ENCODE measurements at regions not wholly inside any gene's neighbourhood (a gene's known extent, or its start where the extent isn't known, plus 50 kb on each side); places are given as distances from the start of the nearest gene placed in this dataset.

- Histone ChIP-seq H3K79me2 (ENCODE audit: control insufficient read depth in 1 of 2, insufficient read depth in 2 of 2, low read length in 2 of 2) (no peaks in the 10 kb centered on the region), H2BK20ac (ENCODE audit: low read length) (no peak overlapping the region), H3K4me1 (replicated peaks in 1 of 4; ENCODE audit: control insufficient read depth in 3 of 4, insufficient read depth in 4 of 4, low read length in 3 of 4) (peaks cover 0 to 10% (median 2%) of the 10 kb centered on the region in 4 experiments; a peak in 5 of 7 replicates), H3K4me3 (ENCODE audit: extremely low read depth in 1 of 4, insufficient read depth in 2 of 4, low read depth in 3 of 4, low read length in 4 of 4) (no peak overlapping the region), H3K79me1 (ENCODE audit: low read depth, low read length) (no peaks in the 10 kb centered on the region), H4K91ac (replicated peaks; ENCODE audit: insufficient read length, low read length) (no peak overlapping the region), H4K8ac (ENCODE audit: extremely low read depth, insufficient read depth, low read length) (no peak overlapping the region; the same call in 1 of the 2 replicates), H4K5ac (ENCODE audit: insufficient read length, low read depth, low read length) (no peak overlapping the region), H3K4ac (replicated peaks; ENCODE audit: insufficient read length, low read depth, low read length) (no peak overlapping the region), H2BK5ac (ENCODE audit: low read depth, low read length) (no peak overlapping the region), H2BK15ac (ENCODE audit: low read length) (no peak overlapping the region), H4K20me1 (replicated peaks in 1 of 2; ENCODE audit: control insufficient read depth in 1 of 2, insufficient read depth in 2 of 2, low read length in 2 of 2) (no peaks in the 10 kb centered on the region), H2AFZ (ENCODE audit: low read length) (no peak overlapping the region), H3K9ac (replicated peaks in 1 of 4; ENCODE audit: extremely low read depth in 1 of 4, low read depth in 3 of 4, low read length in 3 of 4) (no peak overlapping the region), H3K14ac (ENCODE audit: insufficient read length) (no peak overlapping the region), H3K36me3 (ENCODE audit: control insufficient read depth in 2 of 4, insufficient read depth in 4 of 4, low read length in 3 of 4) (no peaks in the 10 kb centered on the region), H3K27ac (ENCODE audit: low read depth, low read length) (no peak overlapping the region), H2BK120ac (replicated peaks; ENCODE audit: low read depth, low read length) (no peak overlapping the region), H3K18ac (ENCODE audit: extremely low read depth, low read length) (no peak overlapping the region), H3K56ac (replicated peaks; ENCODE audit: insufficient read length, low read depth, low read length) (no peak overlapping the region), H2AK5ac (ENCODE audit: low read depth, low read length) (no peak overlapping the region), H3K27me3 (replicated peaks in 1 of 4; ENCODE audit: control insufficient read depth in 3 of 4, extremely low read depth in 1 of 4, insufficient read depth in 3 of 4, low read length in 3 of 4) (no peaks in the 10 kb centered on the region; a peak in 2 of 7 replicates), H2BK12ac (ENCODE audit: low read depth, low read length) (no peak overlapping the region), H3K9me3 (ENCODE audit: insufficient read depth in 2 of 2, low read depth in 1 of 2, low read length in 1 of 2) (peaks cover 0 to 4% of the 10 kb centered on the region in 2 experiments; a peak in 1 of 4 replicates), H3K23me2 (ENCODE audit: low read depth, low read length) (peaks cover 2% of the 10 kb centered on the region; the same call in 1 of the 2 replicates), H3K23ac (ENCODE audit: insufficient read length) (no peak overlapping the region), H3K4me2 (ENCODE audit: insufficient read depth in 1 of 2, low read depth in 2 of 2, low read length in 2 of 2) (no peak overlapping the region)
- 88% methylated on average over 23 of the region's 23 CpGs; no CpG with 5 or more reads in 1 of the 2 experiments for WGBS, 2 experiments (ENCODE audit: extremely low coverage in 1 of 2, insufficient coverage in 1 of 2, insufficient read length in 1 of 2, insufficient replicate concordance in 2 of 2, low coverage in 1 of 2, low lambda C conversion rate in 2 of 2, missing lambda C conversion rate in 1 of 2)
- no peak for FAIRE-seq
- ChIA-PET POLR2A (ENCODE audit: partially characterized antibody) (interaction anchor here (1.0 kb wide), 1 partner anchor 9 kb away, joined by 4 read pairs; no protein-coding TSS in a partner anchor), CTCF (ENCODE audit: partially characterized antibody) (interaction anchor here (2.0 kb wide), 1 partner anchor 96 kb away, joined by 5 read pairs; no protein-coding TSS in a partner anchor)
- DNase-seq (ENCODE audit: low read depth in 1 of 2, low spot score in 2 of 2), result no peak
- TF ChIP-seq TAF7 (optimal IDR thresholded peaks at IDR 0.05; ENCODE audit: borderline replicate concordance, low read depth, low read length) (no peak), MAFK (IDR thresholded peaks at IDR 0.05; ENCODE audit: low read depth, low read length) (no peak), SIRT6 (IDR thresholded peaks at IDR 0.05; ENCODE audit: low read length) (no peak), NANOG (IDR thresholded peaks at IDR 0.05; ENCODE audit: insufficient read depth, low read depth, low read length, poor library complexity, severe bottlenecking) (no peak), BCL11A (IDR thresholded peaks at IDR 0.05; ENCODE audit: low read depth in 2 of 2, low read length in 2 of 2) (no peak), ASH2L (IDR thresholded peaks at IDR 0.05; ENCODE audit: low read length) (no peak), JUN (IDR thresholded peaks at IDR 0.05; ENCODE audit: low read depth, low read length) (no peak), CTCF (IDR thresholded peaks at IDR 0.05; ENCODE audit: control extremely low read depth in 1 of 3, insufficient read depth in 1 of 3, low read depth in 1 of 3, low read length in 3 of 3) (no peak), KDM1A (IDR thresholded peaks at IDR 0.05; ENCODE audit: borderline replicate concordance, low read length) (no peak), BACH1 (IDR thresholded peaks at IDR 0.05; ENCODE audit: low read length) (no peak)
Measured at GRCh38 chr20:58577871-58578598, 62.8 kb upstream of the APCDD1L start.

Measured in H1 (cell line).